GM21723 (cell line): ENCODE measurements at regions not wholly inside any gene's neighbourhood (a gene's known extent, or its start where the extent isn't known, plus 50 kb on each side); places are given as distances from the start of the nearest gene placed in this dataset.

ENCODE experiments used
- ATAC-seq: cut with Tn5 transposase; IDR thresholded peaks from one replicate; pipeline ENCODE4 v1.9.1; 2021; ENCODE audit warnings: mild to moderate bottlenecking, moderate library complexity; ENCODE audit not compliant: unreplicated experiment

DNA sequence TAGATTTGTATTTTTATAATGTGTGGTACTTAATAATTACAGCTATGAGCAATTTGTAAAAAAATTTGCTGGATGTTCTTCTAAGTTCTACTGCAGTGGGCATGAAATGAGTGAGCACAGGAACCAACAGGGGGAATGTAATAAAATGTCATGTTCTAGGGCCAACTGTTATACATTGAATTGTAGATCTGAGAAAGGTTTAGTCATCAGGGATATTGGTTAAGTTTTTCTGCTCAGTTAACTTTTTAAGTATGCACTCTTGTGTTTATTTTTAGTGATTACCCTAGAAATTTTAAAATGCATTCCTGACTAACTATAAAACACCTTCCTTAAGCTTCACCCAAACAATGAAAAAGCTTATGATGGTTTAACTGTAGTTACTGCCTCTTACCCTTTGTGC, 101.8 kb downstream of the CAND1 start:
- no peak for ATAC-seq

DNA sequence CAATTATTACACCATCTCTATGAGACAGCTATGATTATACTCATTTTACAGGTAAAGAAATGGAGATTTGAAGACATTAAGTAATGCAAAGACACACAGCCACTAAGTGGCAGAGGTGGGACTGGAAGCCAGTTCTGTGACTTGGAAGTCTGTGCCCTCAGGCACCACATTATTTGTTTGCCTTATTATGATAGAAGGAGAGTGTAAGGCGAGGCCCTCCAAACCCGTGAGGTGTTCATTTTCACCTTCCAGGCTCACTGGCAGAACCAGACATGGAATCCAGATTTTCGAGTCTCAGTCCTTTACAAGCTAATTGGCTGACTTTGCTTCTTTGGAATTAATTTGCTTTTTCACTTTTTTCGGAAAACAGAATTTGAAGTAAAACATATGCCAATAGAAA, 107.9 kb downstream of the CAND1 start:
- ATAC-seq, result no peak

DNA sequence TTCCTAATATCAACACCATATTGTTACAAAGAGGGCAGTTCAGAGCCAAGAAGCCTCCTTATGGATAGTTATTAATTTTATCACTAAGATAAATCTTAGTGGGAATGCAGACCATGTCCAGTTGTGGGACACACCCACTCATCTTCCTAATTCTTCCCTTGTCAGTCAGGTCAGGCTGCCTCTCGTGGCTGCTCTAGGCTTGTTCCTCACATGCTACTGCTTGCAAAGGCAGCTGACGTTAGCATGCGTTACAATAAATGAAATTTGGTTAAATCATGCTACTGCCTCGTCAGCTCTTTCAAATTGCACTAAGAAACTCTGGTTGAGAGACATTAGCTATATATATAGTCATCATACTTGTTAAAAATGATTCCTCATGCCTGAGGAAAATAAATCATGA, 108.4 kb downstream of the CAND1 start:
- ATAC-seq, result no peak

DNA sequence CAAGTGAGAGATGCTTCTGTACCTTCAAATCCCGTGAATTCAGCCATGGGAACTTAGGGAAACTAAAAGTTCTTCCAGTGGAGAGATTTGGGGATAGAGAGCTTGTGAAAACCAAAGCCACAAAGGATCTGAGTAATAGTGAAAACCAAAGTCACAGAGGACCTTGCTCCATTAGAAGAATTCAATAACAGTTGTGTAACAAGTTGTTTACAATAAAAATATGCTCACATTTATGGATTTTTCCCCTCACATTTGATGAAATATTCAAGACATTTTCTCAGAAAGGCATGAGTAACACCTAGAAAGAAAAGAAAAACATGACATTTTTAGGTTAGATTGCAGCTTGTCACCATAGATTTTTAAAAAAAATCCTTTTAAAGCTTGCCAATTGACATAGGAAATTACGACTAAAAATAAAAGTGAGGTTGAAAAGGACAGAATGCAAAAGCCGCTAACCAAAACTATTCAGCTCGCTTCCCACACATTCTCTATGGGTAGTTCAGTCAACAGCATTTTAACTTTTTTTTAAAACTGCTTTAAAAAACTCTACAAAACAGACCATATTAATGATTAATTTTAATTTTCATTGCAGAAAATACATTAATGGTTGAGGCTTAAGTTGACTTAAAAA, 113.2 kb downstream of the CAND1 start:
- ATAC-seq, result no peak

DNA sequence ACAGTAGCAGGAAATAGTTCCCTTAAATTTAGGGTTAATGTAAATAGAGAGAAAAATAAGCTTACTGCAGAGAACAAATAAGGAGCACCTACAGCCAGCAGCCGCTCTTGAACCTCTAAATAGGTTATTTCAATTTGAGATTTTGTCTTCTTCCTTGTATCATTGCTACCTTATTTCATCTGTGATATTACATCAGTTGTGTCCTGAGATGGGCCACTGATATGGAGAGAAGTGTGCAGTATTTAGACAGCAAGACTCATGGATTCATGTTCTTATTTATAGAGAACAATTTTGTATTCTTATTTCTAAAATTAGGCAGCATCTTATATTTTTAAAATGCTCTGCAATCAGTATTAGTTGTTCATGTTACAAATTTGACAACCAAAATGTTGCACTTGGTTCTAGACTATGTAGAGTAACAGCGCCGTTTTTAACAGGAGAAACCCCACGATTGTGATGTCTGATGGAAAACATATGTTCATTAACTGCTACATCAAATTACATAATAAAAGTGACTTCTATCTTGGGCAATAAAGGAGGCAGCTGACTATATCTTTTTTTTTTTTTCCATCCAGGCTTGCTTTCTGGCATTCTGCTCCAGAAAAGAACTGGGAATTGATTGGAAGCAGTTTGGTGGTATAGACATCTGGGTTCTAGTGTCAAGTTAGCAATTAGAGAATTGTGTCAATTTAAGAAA, 117.9 kb downstream of the CAND1 start:
- no peak for ATAC-seq

DNA sequence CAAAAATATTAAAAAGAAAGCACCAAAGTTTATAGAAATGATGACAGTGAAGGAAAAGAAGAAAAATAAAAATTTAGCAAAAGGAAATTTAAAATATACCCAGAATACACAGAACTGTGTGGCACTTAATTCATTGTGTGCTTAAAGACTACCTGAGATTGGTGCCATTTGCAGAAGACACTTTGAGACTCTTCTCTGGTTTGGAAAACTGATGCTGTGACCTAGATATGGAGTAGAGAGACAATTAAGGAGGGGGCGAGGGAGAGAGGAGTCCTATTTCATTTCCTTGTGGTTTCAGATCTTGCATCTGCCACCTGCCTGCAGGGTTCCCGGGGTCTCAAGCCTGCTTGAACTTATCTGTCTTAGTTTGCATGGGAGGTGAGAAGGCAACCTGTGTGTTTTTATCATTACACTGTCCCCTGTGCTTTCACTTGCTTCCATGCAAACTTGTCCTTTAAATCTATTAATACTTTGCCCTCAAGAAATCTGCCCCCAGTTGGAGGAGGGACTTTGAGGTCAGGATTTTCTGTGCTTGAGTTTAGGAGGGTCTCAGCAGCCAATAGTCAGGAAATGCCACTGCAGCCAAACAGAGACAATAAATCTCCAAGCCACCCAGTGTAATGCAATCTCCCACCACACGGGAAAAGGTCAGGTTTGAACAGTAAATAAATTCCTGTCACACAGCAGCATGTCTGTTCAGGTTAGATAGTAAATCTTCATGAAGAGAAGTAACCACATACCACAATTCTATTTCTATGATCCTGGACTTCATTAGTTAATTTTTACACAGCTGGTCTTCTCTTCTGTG, 119.4 kb downstream of the CAND1 start:
- no peak for ATAC-seq

DNA sequence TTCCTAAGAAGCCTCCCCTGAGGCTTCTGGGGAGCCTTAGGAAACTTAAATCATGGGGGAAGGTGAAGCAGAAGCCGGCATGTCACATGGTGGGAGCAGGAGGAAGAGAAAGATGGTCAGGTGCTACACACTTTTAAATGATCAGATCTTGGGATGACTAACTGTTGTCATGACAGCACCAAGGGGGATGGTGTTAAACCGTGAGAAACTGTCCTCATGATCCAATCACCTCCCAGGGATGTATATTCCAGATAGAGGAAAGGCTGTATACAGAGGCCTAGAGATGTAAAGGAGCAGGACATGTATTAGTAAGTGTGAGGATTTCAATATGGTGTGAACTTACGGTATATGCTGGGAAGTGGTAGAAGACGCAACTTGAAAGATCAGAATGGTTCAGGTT, 121.1 kb downstream of the CAND1 start:
- no peak for ATAC-seq

DNA sequence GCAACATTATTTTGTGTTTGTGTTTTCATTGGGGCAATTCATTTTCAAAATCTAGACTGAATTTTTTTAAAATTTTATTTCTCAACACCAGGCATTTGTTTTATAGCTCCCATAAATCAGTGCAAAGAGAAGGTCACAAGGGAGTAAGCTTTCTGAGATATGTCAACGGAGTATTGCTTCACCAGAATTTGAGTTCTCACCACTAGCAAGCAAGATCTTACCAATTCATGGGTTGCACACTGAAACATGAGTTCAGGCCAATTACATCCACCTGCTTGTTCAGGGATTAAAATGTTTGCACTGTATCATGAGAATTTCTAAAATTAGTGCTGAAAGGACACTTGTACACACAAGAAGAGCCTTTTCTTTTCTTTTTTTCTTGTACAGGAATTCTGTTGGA, 121.9 kb downstream of the CAND1 start:
- ATAC-seq, result no peak

DNA sequence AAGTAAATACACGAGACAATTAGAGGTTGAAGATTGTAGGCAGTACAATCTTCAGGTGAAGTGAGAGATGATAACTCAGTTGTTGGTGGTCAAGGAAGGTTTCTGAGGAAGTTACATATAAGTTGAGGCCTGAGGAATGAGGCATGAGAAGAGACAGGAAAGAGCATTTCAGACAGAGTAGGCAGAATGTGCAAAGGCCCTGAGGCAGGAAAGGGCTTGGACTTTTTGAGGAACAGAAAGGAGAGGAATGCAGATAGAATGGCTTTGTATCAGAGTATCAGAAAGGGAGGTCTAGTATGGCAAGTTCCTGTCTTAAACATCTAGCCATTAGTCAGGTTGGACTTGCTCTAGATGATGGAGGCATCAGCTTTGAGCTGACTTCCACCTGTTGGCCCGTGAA, 122.5 kb downstream of the CAND1 start:
- no peak for ATAC-seq

DNA sequence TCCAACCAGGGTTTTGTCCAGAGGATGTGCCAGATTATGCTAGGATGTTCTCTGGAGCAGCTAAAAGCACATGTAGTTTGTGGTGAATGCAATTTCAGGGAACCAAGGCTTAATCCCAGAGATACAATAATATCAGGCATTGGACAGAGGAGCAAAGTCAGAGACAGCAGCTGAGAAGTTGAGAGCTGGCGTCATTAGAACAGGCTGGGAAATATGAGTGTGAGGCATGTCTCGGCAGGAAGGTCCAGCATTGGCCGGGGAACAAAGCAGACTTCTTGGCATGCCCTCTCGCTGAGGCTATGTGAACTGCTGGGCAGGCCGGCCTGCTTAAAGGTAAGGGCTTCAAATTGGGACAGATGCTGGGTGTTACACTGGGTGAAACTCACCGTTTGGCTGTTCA, 125.4 kb downstream of the CAND1 start:
- ATAC-seq, result no peak

DNA sequence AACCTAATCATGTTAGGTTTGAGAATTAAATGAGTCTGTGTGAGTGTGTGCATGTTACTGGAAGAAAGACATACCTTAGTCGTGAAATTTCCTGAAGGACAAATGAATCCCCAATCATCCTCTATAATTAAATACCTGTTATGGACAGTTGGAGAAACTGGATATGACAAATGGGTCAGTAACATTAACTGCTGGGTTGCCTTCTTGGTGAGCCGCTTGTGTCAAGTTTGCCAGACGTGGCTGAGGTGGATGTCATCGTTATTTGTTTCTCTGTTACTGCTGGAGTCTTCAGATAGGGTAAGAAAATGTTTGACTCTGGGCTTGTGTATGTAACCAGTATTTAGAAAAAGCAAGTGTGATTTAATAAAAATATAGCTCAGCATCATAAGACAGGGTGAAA, 131.6 kb downstream of the CAND1 start:
- no peak for ATAC-seq

DNA sequence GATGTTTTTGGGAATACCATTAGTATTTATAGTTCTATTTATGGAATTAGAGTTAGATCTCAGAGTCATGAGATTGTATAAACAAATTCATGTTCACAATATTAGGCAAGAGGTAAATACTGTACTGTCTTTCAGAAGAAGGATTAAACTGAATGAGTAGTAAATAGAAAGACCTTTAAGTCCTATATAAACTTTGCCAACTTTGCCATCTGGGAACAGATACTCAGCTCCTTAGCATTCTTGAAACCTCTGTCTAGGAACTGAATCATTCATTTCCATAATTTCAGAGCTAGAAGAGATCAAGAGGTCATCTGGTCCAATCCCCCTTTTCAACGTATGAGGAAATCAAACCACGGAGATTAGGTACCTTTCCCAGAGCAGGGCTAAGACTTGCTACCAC, 141.1 kb downstream of the CAND1 start:
- no peak for ATAC-seq

DNA sequence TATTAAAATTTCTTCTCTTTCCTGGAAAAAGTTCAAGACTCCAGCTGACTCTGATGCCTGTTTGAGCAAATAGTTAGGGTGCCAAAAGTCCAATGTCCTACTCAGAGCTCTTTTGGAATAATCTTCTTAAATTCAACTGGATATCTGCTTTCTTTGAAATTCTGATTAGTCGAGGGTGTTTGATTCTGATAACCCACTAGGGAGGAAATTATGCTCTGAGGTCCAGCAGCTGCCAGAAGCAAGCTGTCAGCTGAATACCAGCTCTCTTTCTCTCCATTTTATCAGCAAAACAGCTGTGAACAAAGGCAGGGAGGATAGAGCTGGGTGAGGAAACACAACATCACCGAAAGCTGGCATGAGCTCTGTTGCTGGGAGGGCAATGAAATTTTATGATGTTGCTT, 141.5 kb downstream of the CAND1 start:
- ATAC-seq, result no peak

DNA sequence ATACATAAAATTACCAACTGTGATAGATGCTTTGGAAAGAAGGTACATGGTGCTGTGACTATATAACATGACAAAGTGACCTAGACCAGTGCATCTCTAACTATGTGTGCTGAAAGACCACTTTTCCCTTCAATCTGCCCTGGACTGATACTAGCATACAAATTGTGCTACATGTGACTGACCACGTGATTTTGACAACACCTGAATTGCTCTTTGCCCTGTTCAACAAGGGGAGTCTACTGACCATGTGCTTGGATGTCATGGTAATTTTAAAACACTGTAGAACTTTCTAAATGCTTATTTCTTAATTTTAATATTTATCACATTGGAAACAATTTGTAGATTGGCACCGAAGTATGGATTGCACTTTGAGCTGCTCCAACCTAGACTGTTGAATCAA, 142.4 kb downstream of the CAND1 start:
- ATAC-seq, result no peak

DNA sequence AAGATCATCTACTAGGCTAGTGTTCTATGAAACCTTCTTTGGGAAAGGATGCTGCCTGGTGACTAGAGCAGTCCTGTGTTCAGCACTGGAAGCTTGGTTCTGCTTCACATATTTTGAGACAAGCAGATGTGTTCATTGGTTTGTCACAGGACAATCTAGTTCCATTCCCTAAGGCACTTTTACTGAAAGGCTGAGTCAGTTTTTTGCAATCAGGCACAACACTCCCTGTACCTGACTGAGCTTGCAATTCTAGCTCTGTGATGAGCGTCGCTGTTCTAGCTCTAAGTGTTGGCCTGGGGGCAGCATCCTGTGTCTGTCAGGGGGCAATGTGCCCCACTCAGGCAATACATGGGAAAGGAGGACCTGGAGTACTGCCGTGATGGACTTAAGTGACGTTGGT, 144.4 kb downstream of the CAND1 start:
- no peak for ATAC-seq

DNA sequence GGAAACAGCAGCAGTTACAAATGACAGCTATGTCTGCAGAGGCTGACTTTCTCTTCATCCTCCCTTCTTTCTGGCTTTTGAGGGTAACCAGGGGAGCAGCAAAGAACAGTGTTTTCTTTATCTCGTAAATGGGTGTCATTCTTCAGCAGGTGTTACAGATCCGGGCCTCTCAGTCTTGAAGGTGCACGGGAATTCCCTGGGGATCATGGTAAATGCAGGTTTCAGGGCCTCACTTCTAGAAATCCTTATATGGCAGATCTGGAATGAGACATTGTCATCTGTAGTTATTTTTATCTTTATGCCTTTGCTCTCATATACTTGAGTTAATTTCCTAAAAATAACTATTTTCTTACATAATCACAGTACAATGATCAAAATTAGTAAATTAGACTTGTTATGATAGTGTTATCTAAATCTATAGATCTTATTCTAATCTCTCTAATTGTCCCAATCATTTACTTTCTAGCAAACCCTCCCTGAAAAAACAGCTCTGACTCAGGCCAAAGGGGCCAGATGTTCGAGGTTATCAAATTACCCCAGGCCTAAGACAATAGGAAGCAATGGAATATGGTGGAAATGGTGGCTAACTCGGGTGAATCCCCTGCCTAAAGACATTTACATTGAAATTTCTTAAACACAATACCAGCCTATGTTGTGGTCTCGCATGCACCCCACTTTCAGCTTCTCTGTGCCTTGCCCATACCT, 145.0 kb downstream of the CAND1 start:
- ATAC-seq, result no peak

DNA sequence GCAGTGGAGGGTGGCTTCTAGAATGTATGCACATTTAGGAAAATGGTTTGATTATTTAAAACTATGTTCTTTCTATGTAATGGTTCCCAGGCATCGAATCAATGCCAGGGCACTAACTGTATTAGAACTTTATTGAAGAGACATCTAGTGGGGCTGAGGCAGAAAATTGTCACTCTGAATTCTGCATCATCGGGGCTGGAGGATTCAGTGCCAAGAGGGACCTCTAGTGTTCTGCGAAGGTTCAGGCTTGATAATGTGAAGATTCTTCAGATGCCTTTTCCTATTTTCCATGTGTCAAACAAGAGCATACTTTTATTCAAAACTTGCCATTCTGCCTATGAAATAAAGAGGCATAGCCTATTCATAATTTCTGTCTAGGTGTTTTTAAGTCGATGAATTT, 146.3 kb downstream of the CAND1 start:
- ATAC-seq, result no peak

DNA sequence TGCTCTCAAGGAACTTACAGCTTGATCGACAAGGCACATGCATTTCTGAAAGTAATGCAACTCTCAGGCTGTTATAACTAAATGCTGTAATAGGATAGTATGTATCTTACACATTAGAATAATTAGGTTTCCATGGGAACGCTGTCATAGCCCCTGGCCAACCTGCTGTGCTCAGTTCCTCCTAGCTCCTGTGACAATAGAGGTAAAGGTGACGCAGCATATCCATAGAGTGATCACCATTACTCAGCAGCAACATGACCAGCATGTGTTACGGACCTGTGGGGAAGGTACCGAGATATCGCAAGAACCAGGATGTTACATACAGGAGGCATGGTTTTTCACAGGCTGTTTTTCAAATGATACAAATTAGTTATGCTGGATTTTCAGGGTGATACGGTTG, 150.7 kb downstream of the CAND1 start:
- no peak for ATAC-seq

DNA sequence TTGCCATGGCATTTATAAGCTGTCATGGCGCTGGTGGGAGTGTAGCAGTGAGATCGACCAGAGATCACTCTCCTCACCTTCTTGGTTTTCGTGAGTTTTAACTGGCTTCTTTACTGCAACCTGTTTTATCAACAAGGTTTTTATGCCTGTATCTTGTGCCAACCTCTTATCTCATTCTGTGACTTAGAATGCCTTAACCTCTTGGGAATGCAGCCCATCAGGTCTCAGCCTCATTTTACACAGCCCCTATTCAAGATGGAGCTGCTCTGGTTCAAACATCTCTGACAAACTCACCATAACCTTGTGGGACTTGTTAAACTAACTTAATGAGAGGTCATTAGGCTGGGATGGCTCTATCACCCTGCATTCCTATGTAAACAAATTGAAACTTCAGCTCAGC, 151.3 kb downstream of the CAND1 start:
- ATAC-seq, result no peak

DNA sequence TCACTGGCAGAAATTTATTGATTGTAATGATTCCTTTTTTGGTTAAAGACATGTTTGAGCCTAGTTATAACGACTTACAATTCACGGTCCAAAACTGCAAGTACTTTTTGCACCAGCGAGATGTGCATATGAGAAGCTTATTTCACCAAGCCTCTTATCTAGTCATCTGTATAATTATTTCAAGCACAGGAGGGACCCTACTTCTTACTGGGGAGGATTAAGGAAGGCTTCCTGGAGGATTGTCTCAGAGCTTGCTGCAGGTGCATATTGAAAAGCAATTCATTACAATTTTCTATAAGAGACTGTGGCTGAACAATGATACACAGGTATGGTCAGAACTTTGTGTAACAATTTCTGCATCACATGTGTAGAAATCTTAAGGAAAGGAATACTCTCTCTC, 152.9 kb downstream of the CAND1 start:
- ATAC-seq, result no peak

DNA sequence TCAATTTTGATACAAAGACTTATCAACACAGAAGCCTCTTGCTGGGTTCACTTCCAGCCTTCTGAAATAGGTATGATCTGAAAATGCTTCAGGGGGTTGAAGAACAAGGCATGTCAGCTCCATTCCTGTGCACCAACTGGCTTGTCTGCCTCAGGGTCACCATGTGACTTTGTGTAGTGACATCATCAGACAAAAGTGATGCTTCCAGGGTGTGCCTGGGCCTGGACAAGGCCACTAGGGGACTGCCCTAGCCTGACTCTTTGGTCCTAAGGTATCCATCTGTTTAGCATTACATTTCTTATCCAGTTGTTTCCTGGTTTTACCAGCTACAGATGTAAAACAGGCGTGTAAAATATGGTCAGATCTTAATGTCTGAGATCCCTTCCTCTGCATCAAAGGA, 155.6 kb downstream of the CAND1 start:
- ATAC-seq, result no peak

DNA sequence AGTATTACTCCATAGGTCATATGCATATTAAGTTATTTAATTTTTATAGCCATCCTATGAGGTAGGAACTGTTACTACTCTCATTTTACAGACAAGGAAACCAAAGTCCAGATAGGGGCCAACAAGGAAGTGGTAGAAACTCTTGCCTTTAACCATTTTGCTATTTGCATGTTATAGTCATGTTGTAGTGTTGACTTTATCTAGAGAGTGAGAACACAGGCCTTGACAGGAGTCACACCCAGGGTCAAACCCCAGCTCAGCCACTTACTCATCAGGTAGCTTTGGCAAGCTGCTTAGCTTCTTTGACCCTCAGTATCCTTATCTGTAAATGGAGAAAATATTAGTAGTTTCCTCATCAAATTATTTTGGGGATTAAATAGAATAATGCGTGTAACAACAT, 156.2 kb downstream of the CAND1 start:
- no peak for ATAC-seq
